ENCODE measurements at regions not wholly inside any gene's neighbourhood (a gene's known extent, or its start where the extent isn't known, plus 50 kb on each side); places are given as distances from the start of the nearest gene placed in this dataset.

- TF ChIP-seq POLR2AphosphoS5 (IDR thresholded peaks at IDR 0.05) = no peak
- TF ChIP-seq CTCF (IDR thresholded peaks at IDR 0.05) = no peak
- TF ChIP-seq POLR2A (IDR thresholded peaks at IDR 0.05) = no peak
Observed at GRCh38 chr1:163824006-163824405, 502.3 kb downstream of the NUF2 start.
